CD4-positive, alpha-beta T cell treated with Interleukin-12 subunit alpha and Interleukin-12 subunit beta, for 1 hour (primary cell): ENCODE measurements at regions not wholly inside any gene's neighbourhood (a gene's known extent, or its start where the extent isn't known, plus 50 kb on each side); places are given as distances from the start of the nearest gene placed in this dataset.
"Not testable (repeated sequence)": the region's sequence is repeated elsewhere in the genome, so short reads cannot be mapped to it uniquely, and the experiment has no call there.

Experiments
- DNase-seq: peaks from one replicate; pipeline ENCODE4 v3.0.0-alpha.2; 2020

DNA sequence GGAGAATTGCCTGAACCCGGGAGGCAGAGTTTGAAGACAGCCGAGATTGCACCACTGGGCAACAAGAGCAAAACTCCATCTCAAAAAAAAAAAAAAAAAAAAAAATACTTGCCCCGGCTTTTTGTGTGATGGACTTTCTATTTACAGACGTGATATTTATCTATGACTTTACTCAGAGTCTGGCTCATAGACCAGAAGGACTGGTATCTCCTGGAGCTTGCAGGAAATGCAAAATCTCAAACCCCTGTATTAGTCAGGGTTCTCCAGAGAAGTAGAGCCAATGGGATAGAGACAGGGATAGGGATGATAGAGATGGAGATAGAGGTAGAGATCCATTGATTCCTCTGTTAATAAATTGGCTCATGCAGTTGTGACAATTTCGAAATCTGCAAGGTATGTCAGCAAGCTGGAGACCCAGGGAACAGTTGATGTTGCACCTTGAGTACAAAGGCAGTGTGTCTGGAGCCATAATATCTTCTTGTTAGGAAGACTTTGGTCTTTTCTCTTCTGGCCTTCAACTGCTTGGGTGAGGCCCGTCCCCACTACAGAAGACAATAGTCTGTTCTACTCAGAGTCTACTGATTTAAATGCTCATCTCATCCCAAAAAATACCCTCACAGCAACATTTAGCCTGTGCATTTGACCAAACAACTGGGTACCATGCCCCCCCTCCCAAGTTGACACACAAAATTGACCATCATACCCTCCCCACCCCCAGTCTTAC lies 195.4 kb upstream of the MSX2 start:
- no peak for DNase-seq

GRCh38 chr5:174529925-174530681 lies 194.3 kb upstream of the MSX2 start:
- DNase-seq: no peak

DNA sequence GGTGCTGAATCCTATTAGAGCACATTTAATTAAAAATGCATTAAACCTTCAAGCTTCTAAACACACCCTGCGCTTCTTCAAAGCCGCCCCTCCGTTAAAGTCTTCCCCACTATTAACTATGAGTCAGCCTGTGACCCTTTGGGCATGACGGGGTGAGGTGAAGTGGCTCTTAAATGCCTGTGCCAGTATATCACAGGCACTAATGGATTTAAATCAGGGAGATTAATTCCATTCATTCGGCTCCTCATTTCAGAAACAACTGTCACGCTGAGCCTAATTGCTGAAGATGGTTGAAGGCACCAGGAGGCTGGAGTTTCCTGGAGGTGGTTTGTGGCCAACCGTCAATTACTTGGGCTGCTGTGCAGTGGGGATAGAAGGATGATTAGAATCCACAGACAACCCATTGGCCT lies 192.6 kb upstream of the MSX2 start:
- DNase-seq: no peak

GRCh38 chr5:174532455-174533453 lies 191.6 kb upstream of the MSX2 start:
- DNase-seq: peak; percentile 5

- no peak for DNase-seq
Measured at GRCh38 chr5:174533751-174534241, 190.6 kb upstream of the MSX2 start.

GRCh38 chr5:174535669-174536068 lies 188.7 kb upstream of the MSX2 start:
- DNase-seq: no peak

DNA sequence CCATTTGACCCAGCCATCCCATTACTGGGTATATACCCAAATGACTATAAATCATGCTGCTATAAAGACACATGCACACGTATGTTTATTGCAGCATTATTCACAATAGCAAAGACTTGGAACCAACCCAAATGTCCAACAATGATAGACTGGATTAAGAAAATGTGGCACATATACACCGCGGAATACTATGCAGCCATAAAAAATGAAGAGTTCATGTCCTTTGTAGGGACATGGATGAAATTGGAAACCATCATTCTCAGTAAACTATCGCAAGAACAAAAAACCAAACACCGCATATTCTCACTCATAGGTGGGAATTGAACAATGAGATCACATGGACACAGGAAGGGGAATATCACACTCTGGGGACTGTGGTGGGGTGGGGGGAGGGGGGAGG lies 184.6 kb upstream of the MSX2 start:
- not testable (repeated sequence) for DNase-seq

DNA sequence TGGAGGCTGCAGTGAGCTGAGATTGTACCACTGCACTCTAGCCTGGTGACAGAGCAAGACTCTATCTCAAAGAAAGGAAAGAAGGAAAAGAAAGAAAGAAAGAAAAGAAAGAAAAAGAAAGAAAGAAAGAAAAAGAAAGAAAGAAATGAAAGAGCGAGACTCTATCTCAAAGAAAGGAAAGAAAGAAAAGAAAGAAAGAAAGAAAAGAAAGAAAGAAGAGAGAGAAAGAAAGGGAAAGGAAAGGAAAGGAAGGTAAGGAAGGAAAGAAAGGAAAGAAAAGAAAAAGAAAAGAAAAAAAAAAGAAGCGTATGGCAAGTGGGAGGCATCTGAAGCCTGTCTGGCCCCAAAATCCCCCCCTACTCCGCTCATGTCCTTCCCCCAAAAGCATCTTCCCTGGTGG lies 182.3 kb upstream of the MSX2 start:
- no peak for DNase-seq

GRCh38 chr5:174542471-174542870 lies 181.9 kb upstream of the MSX2 start:
- no peak for DNase-seq

DNA sequence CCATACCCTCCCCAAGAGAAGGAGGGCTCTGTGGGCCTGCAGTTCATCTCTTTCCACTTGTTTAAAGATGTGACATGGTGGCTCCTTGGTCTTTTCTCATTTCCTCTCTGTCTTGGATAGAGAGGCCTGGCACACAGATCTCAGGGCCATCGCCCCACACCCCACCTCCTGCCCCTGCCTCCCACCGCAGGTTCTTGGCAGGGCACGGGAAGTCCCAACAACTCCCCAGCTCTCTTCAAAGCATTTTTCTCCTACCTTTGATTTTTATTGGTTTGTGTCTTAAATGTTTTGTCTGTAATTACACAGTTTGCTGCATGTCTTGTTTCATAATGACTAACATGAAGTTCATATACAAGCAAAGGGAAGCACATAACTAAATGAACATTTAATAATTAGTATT lies 178.5 kb upstream of the MSX2 start:
- no peak for DNase-seq

DNA sequence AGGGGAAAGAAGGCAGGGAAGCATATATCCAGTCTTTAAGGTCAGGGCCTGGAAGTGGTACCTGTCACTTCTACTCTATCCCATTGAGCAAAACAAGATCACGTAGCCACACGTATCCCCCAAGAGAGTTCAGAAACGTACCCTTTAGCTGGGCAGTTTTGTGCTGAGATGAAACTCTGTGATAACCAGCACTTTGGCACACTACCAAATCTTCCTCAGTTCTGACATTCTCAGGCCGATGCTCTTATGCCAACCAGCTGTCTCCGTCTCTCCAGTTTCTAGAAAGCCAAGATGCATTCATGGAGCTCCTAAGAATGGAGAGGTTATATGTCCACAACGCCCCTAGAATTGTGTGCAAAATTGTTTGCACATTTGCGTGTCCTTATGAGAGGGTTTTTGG lies 176.6 kb upstream of the MSX2 start:
- no peak for DNase-seq

DNA sequence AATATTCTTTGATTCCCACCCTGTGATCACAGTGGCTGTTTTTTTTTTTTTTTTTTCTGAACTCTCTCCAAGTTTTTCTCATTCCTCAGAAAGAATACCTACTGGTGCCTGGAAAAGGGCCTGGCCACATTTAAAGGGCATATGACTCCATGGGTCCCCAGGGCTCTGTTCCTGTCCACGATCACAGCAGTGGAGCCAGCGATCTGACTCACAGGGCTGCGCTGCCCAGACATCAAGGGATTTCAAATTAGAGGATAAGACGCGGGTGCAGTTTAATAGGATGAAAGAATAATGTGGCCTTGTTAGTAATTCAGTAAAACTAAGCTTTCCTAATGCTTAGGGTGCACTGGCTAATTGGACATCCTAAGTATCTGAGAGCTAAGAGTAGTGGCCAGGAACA lies 175.1 kb upstream of the MSX2 start:
- DNase-seq: no peak

- DNase-seq: no peak
Measured at GRCh38 chr5:174550026-174550425, 174.4 kb upstream of the MSX2 start.

DNA sequence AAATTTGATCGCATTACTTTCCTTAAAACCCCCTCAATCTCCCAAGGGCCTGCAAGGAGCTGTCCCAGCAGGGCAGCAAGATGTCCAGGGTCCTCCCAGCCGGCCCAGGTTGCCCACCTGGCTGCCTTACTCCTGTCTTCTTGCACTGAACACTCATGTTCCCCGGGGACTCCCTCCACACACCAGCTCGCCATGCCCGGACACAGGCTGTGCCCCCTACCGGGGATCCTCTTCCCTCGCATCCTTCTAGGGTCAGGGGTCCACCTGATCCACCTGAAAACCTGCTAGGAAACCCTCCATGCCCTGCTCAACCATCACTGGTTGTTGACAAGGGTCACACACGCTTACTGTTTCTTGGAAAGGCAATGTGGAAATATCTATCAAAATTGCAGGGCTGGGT lies 172.0 kb upstream of the MSX2 start:
- no peak for DNase-seq

DNA sequence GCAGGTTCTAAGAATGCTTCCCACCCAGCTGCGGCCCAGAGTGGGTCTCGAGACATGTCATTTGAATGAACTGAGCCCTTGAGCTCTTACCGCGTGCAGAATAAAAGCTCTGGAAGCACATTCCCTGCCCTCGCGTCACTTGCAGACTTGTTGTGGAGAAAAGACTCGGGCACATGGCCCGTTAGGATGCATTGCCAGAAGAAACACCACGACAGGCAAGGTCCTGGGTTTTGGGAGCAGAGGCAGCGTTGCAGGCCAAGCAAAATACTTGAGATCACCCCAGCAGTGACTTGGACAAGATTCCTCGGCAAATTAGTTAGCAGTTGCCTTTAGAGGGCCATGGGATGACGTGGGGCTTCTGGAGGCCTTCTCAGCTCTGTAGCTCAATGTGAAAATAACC lies 170.8 kb upstream of the MSX2 start:
- no peak for DNase-seq

GRCh38 chr5:174555726-174556125 lies 168.7 kb upstream of the MSX2 start:
- no peak for DNase-seq

DNA sequence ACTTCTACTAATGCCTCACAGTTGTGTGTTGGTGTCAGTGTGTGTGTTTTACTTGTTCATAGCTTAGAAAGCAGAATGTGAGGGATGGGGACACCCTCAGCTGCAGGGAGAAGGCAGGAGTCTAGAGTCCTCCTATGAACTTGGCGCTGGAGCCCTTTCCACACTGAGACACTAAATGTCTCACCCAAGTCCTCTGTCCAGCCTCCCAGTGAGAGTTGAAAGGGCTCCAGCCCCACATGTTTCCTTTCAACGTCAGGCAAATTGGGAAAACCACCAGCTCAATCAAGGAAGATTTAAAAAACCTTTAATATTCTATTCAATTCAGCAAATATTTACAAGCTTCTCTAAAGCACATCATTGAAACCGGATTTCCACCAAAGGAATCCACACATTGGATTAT lies 167.6 kb upstream of the MSX2 start:
- no peak for DNase-seq

- DNase-seq: no peak
Measured at GRCh38 chr5:174558190-174558589, 166.2 kb upstream of the MSX2 start.

GRCh38 chr5:174559141-174559540 lies 165.2 kb upstream of the MSX2 start:
- DNase-seq: no peak

DNA sequence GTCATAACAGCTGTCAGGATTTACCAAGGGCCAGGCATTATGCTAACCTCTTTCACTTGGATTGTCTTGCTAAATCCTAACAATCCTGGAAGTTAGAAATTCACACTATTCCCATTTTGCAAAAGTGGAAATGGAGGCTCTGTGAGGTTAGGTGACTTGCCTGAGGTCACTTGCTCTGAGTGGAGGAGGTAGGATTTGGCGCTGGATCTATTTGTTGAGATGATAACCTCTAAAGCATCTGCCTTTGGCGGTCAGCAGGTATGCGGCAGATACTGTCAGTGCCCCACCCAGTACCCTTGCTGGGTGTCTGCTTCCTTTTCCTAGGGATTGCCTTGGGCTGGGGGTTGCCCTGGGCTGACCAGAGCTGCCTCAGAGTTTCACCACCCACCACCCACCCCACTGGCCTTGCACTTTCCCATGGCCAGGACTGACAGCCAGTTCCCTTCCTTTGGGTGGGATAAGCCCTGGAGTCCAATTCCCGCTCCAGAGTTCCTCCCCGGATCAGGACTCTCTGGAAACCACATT lies 164.8 kb upstream of the MSX2 start:
- no peak for DNase-seq

- no peak for DNase-seq
Measured at GRCh38 chr5:174560861-174561260, 163.5 kb upstream of the MSX2 start.

DNA sequence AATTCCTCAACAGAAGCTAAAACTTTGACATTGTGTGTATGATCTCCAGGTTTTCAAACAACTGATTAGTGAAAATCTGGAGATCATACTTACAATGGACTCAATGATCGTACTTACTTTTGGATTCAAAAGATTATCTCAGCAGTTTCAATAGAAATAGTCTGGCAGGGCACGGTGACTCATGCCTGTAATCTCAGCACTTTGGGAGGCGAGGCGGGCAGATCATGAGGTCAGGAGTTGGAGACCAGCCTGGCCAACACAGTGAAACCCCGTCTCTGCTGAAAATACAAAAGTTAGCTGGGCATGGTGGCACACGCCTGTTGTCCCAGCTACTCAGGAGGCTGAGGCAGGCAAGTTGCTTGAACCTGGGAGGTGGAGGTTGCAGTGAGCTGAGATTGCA lies 161.3 kb upstream of the MSX2 start:
- DNase-seq: not testable (repeated sequence)

DNA sequence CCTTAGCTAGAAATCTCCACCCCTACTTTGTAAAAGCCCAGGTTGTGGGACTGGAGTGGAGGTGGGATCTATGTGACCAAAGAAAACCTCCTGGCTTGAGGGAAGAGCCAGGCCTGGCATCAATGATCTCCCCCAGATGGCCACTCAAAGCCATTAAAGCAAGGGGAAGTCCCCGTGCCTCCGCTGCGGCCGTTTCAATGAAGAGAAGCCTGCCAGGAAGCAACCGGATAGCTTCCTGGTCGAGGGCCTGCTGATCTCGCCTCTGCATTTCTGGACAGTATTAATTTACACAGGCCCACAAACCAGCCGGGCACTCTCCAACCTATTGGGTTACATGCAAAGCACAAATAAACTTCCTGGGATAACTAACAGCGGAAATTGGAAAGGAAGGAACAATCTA lies 160.5 kb upstream of the MSX2 start:
- DNase-seq: no peak
